ENCODE measurements at regions not wholly inside any gene's neighbourhood (a gene's known extent, or its start where the extent isn't known, plus 50 kb on each side); places are given as distances from the start of the nearest gene placed in this dataset.

DNA sequence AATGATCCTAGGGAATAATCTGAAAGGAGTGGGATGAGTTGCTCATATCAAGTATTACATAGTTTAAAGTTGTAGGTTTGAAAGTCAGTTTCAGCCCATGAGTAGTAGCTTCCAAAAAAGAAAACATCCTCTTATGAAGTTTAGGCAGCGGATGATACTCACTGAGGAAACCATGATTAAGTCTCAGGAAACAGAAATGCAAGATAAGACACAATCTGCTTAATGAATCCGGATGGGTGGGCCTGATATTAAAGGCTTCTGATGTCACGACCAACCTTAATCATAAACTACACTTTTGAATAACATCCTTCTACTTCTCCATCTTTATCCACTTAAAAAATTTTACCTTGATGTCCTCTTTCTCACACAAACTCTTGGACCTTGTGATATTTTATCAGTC, 61.8 kb downstream of the S1PR1 start:
- no peaks in the 10 kb centered on the region for H3K9me3 ChIP-seq
- TF ChIP-seq POLR2A (IDR thresholded peaks at IDR 0.05) (no peak), EP300 (IDR thresholded peaks at IDR 0.05) (no peak), POLR2AphosphoS5 (IDR thresholded peaks at IDR 0.05) (no peak)
- TF ChIP-seq, protein P1, sequence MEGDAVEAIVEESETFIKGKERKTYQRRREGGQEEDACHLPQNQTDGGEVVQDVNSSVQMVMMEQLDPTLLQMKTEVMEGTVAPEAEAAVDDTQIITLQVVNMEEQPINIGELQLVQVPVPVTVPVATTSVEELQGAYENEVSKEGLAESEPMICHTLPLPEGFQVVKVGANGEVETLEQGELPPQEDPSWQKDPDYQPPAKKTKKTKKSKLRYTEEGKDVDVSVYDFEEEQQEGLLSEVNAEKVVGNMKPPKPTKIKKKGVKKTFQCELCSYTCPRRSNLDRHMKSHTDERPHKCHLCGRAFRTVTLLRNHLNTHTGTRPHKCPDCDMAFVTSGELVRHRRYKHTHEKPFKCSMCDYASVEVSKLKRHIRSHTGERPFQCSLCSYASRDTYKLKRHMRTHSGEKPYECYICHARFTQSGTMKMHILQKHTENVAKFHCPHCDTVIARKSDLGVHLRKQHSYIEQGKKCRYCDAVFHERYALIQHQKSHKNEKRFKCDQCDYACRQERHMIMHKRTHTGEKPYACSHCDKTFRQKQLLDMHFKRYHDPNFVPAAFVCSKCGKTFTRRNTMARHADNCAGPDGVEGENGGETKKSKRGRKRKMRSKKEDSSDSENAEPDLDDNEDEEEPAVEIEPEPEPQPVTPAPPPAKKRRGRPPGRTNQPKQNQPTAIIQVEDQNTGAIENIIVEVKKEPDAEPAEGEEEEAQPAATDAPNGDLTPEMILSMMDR (IDR thresholded peaks at IDR 0.05): no peak
- H3K27ac ChIP-seq: no peak overlapping the region
- H3K4me1 ChIP-seq: no peaks in the 10 kb centered on the region
- ATAC-seq: no peak
- H3K36me3 ChIP-seq: no peaks in the 10 kb centered on the region
- peaks cover 12% of the 10 kb centered on the region for H3K27me3 ChIP-seq
- 63 to 65% methylated on average over 3 of the region's 3 CpGs for WGBS, 2 donors (ENCODE audit: low coverage in 1 of 2)
- no peak overlapping the region for H3K4me3 ChIP-seq

DNA sequence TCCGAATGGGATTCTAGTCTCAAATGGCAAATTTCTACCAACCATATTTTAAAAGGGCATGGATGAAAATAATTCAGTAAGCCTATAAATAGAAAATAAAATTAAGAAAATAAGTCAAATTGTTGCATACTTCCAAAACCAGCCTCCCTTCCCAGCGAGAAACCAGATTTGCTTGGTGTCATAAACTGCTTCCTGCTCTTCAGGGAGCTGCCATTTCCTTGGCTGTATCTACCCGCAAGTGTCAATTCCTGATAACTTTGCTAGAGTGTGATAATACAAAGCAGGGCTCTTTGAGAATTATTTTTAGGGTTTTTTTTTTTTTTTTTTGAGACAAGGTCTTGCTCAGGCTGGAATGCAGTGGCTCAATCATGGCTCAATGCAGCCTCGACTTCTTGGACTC, 62.3 kb downstream of the S1PR1 start:
- no peaks in the 10 kb centered on the region for H3K36me3 ChIP-seq
- H3K9me3 ChIP-seq: no peaks in the 10 kb centered on the region
- TF ChIP-seq EP300 (IDR thresholded peaks at IDR 0.05) (no peak), POLR2A (IDR thresholded peaks at IDR 0.05) (no peak), POLR2AphosphoS5 (IDR thresholded peaks at IDR 0.05) (no peak)
- TF ChIP-seq, protein P1 (IDR thresholded peaks at IDR 0.05): no peak
- H3K4me1 ChIP-seq: no peaks in the 10 kb centered on the region
- WGBS, 2 donors (ENCODE audit: low coverage in 1 of 2): 93 to 100% methylated on average over 3 to 4 of the region's 4 CpGs
- peaks cover 12% of the 10 kb centered on the region for H3K27me3 ChIP-seq
- no peak overlapping the region for H3K27ac ChIP-seq
- no peak overlapping the region for H3K4me3 ChIP-seq
- ATAC-seq: no peak

DNA sequence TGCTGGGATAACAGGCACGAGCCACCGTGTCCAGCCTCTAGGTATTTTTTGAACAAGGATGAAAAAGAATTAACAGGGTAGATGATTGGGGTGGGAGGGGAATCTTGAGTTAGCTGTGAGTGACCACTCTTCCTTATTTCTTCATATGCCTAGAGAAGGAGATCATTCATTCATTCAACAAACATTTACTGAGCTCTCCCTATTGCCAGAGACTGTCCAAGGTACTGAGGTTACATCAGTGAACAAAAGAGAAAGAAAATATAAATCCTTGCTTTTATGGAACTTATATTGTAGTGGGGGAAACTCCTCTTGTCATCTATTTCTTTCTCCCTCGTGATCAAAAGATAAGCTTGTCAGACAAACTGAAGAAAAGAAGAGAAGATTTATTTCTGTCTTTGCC, 62.9 kb downstream of the S1PR1 start:
- Histone ChIP-seq H3K4me1 (no peaks in the 10 kb centered on the region), H3K27ac (no peak overlapping the region), H3K36me3 (no peaks in the 10 kb centered on the region), H3K9me3 (no peaks in the 10 kb centered on the region), H3K4me3 (no peak overlapping the region), H3K27me3 (peaks cover 12% of the 10 kb centered on the region)
- ATAC-seq: no peak
- 77 to 83% methylated on average over 1 to 2 of the region's 3 CpGs for WGBS, 2 donors (ENCODE audit: low coverage in 1 of 2)
- no peak for TF ChIP-seq POLR2AphosphoS5 (IDR thresholded peaks at IDR 0.05)
- TF ChIP-seq, protein P1 (IDR thresholded peaks at IDR 0.05): no peak
- TF ChIP-seq EP300 (IDR thresholded peaks at IDR 0.05): no peak
- TF ChIP-seq POLR2A (IDR thresholded peaks at IDR 0.05): no peak

DNA sequence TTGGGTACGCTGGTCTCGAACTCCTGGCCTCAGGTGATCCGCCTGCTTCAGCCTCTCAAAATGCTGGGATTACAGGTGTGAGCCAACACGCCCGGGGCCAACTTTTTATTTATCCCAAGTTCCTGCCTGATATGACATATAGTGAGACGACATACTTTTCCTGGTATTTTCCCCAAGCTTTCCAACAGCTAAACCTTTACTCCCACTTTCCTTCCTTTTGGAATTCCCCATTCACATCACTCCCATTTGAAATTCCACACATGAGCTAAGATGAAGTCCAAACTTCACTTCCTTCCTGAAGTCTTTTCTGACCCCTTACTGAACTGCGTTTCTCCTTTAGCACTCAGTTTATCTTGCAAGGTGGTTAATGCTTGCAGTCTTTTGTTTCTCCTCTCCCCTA, 64.1 kb downstream of the S1PR1 start:
- no peaks in the 10 kb centered on the region for H3K4me1 ChIP-seq
- no peak for TF ChIP-seq POLR2A (IDR thresholded peaks at IDR 0.05)
- no peak for TF ChIP-seq POLR2AphosphoS5 (IDR thresholded peaks at IDR 0.05)
- TF ChIP-seq EP300 (IDR thresholded peaks at IDR 0.05): no peak
- no peak for ATAC-seq
- H3K27ac ChIP-seq: no peak overlapping the region
- no peaks in the 10 kb centered on the region for H3K36me3 ChIP-seq
- 74% methylated on average over 6 of the region's 7 CpGs; no CpG with 5 or more reads in 1 of the 2 donors for WGBS, 2 donors (ENCODE audit: low coverage in 1 of 2)
- peaks cover 12% of the 10 kb centered on the region for H3K27me3 ChIP-seq
- H3K4me3 ChIP-seq: no peak overlapping the region
- no peaks in the 10 kb centered on the region for H3K9me3 ChIP-seq

DNA sequence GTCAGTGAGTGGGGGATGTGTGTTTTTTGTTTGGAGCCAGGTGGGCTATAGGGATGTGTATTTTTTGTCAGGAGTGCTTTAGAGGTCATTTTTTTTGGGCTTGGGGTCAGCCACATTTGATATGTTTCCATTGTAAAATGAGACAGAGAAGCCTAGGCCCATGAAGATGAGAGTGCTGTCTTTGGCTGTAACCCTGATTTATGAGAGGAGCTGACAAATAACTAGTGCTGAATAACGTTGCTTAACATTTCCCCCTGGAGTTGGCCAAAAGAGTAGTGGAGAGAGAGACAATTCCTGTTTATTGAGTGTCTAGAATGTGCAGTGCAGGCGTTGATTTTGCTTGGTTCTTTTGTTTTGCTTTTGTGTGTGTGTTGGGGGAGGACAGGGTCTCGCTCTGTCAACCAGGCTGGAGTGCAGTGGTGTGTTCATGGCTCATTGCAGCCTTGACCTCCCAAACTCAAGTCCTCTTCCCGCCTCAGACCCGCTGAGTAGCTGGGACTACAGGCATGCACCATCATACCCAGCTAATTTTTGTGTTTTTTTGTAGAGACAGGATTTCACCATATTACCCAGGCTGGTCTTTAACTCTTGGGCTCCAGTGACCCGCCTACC, 64.7 kb downstream of the S1PR1 start:
- WGBS, 2 donors (ENCODE audit: low coverage in 1 of 2): 74 to 100% methylated on average over 2 to 5 of the region's 6 CpGs
- H3K4me3 ChIP-seq: no peak overlapping the region
- H3K27me3 ChIP-seq: peaks cover 12% of the 10 kb centered on the region
- no peaks in the 10 kb centered on the region for H3K9me3 ChIP-seq
- no peaks in the 10 kb centered on the region for H3K4me1 ChIP-seq
- H3K36me3 ChIP-seq: no peaks in the 10 kb centered on the region
- TF ChIP-seq POLR2AphosphoS5 (IDR thresholded peaks at IDR 0.05): no peak
- no peak for TF ChIP-seq EP300 (IDR thresholded peaks at IDR 0.05)
- no peak for TF ChIP-seq POLR2A (IDR thresholded peaks at IDR 0.05)
- TF ChIP-seq, protein P1 (IDR thresholded peaks at IDR 0.05): no peak
- H3K27ac ChIP-seq: no peak overlapping the region
- no peak for ATAC-seq

All from gastroesophageal sphincter (tissue), 4 donors.